OCI-M1 (cell line): ENCODE measurements at regions not wholly inside any gene's neighbourhood (a gene's known extent, or its start where the extent isn't known, plus 50 kb on each side); places are given as distances from the start of the nearest gene placed in this dataset.
"Not testable (repeated sequence)": the region's sequence is repeated elsewhere in the genome, so short reads cannot be mapped to it uniquely, and the experiment has no call there.

Experiments
- DNase-seq: peaks from one replicate; lab custom pipeline; 2025; lab: John Stamatoyannopoulos, UW

- no peak for DNase-seq
Measured at GRCh38 chr6:113662093-113662665, 195.0 kb upstream of the MARCKS start.

GRCh38 chr6:113662688-113663333 is 194.3 kb upstream of the MARCKS start:
- peak; percentile 16 for DNase-seq

GRCh38 chr6:113664909-113665308 is 192.2 kb upstream of the MARCKS start:
- no peak for DNase-seq

GRCh38 chr6:113668641-113669408 is 188.3 kb upstream of the MARCKS start:
- no peak for DNase-seq

GRCh38 chr6:113669606-113670005 is 187.5 kb upstream of the MARCKS start:
- DNase-seq, result no peak

GRCh38 chr6:113671421-113671820 is 185.7 kb upstream of the MARCKS start:
- peak; percentile 49 for DNase-seq

GRCh38 chr6:113672491-113673149 is 184.5 kb upstream of the MARCKS start:
- no peak for DNase-seq

- DNase-seq, result no peak
Measured at GRCh38 chr6:113674075-113674474, 183.1 kb upstream of the MARCKS start.

- no peak for DNase-seq
Measured at GRCh38 chr6:113676057-113676456, 181.1 kb upstream of the MARCKS start.

- no peak for DNase-seq
Measured at GRCh38 chr6:113676968-113677367, 180.2 kb upstream of the MARCKS start.

- no peak for DNase-seq
Measured at GRCh38 chr6:113679051-113679450, 178.1 kb upstream of the MARCKS start.

GRCh38 chr6:113680301-113680700 is 176.8 kb upstream of the MARCKS start:
- no peak for DNase-seq

- DNase-seq, result no peak
Measured at GRCh38 chr6:113683968-113684367, 173.2 kb upstream of the MARCKS start.

GRCh38 chr6:113684382-113684901 is 172.7 kb upstream of the MARCKS start:
- peak; percentile 12 for DNase-seq

- no peak for DNase-seq
Measured at GRCh38 chr6:113686049-113686448, 171.1 kb upstream of the MARCKS start.

- DNase-seq, result not testable (repeated sequence)
Measured at GRCh38 chr6:113689620-113690019, 167.5 kb upstream of the MARCKS start.

- peak; percentile 29 for DNase-seq
Measured at GRCh38 chr6:113690281-113691259, 166.6 kb upstream of the MARCKS start.

GRCh38 chr6:113691260-113691656 is 165.9 kb upstream of the MARCKS start:
- DNase-seq, result no peak

- DNase-seq, result no peak
Measured at GRCh38 chr6:113693851-113694250, 163.3 kb upstream of the MARCKS start.

GRCh38 chr6:113694278-113695077 is 162.7 kb upstream of the MARCKS start:
- DNase-seq, result no peak
